Activated T-cell treated with anti-CD3 and anti-CD28 coated beads for 48 hours (primary cell): ENCODE measurements at regions not wholly inside any gene's neighbourhood (a gene's known extent, or its start where the extent isn't known, plus 50 kb on each side); places are given as distances from the start of the nearest gene placed in this dataset.

Source experiments
- DNase-seq: peaks from one replicate; pipeline ENCODE4 v3.0.0-alpha.2; 2020; ENCODE audit warnings: low read depth

- DNase-seq = no peak
Observed at GRCh38 chr4:54992266-54992665, 133.1 kb downstream of the KDR start.

- DNase-seq = no peak
Observed at GRCh38 chr4:54988655-54989054, 136.7 kb downstream of the KDR start.

- DNase-seq = no peak
Observed at GRCh38 chr4:54986095-54986846, 139.1 kb downstream of the KDR start.

GRCh38 chr4:54976682-54977081 is 148.7 kb downstream of the KDR start:
- DNase-seq = no peak

- no peak for DNase-seq
Observed at GRCh38 chr4:54976031-54976430, 149.4 kb downstream of the KDR start.

GRCh38 chr4:54973784-54974183 is 151.6 kb downstream of the KDR start:
- no peak for DNase-seq

GRCh38 chr4:54971474-54971950 is 153.9 kb downstream of the KDR start:
- DNase-seq = no peak

- no peak for DNase-seq
Observed at GRCh38 chr4:54967289-54967688, 158.1 kb downstream of the KDR start.

- no peak for DNase-seq
Observed at GRCh38 chr4:54961357-54961975, 163.9 kb downstream of the KDR start.

GRCh38 chr4:54959651-54960116 is 165.7 kb downstream of the KDR start:
- DNase-seq = no peak

GRCh38 chr4:54959131-54959530 is 166.3 kb downstream of the KDR start:
- DNase-seq = no peak

- DNase-seq = no peak
Observed at GRCh38 chr4:54958236-54958635, 167.2 kb downstream of the KDR start.

- DNase-seq = no peak
Observed at GRCh38 chr4:54954656-54955388, 170.6 kb downstream of the KDR start.

GRCh38 chr4:54946741-54947140 is 178.7 kb downstream of the KDR start:
- no peak for DNase-seq

GRCh38 chr4:54945838-54946237 is 179.6 kb downstream of the KDR start:
- DNase-seq = no peak

GRCh38 chr4:54942721-54943120 is 182.7 kb downstream of the KDR start:
- no peak for DNase-seq

GRCh38 chr4:54941994-54942552 is 183.3 kb downstream of the KDR start:
- no peak for DNase-seq

GRCh38 chr4:54940996-54941865 is 184.2 kb downstream of the KDR start:
- peak; percentile 9 for DNase-seq

- DNase-seq = no peak
Observed at GRCh38 chr4:54937501-54937900, 187.9 kb downstream of the KDR start.

GRCh38 chr4:54933579-54933978 is 191.8 kb downstream of the KDR start:
- no peak for DNase-seq

- no peak for DNase-seq
Observed at GRCh38 chr4:54930226-54930625, 195.2 kb downstream of the KDR start.

- DNase-seq = no peak
Observed at GRCh38 chr4:54929459-54929858, 195.9 kb downstream of the KDR start.
